ENCODE measurements at regions not wholly inside any gene's neighbourhood (a gene's known extent, or its start where the extent isn't known, plus 50 kb on each side); places are given as distances from the start of the nearest gene placed in this dataset.

- ATAC-seq (no peak), DNase-seq (no peak)
- TF ChIP-seq, protein P1, sequence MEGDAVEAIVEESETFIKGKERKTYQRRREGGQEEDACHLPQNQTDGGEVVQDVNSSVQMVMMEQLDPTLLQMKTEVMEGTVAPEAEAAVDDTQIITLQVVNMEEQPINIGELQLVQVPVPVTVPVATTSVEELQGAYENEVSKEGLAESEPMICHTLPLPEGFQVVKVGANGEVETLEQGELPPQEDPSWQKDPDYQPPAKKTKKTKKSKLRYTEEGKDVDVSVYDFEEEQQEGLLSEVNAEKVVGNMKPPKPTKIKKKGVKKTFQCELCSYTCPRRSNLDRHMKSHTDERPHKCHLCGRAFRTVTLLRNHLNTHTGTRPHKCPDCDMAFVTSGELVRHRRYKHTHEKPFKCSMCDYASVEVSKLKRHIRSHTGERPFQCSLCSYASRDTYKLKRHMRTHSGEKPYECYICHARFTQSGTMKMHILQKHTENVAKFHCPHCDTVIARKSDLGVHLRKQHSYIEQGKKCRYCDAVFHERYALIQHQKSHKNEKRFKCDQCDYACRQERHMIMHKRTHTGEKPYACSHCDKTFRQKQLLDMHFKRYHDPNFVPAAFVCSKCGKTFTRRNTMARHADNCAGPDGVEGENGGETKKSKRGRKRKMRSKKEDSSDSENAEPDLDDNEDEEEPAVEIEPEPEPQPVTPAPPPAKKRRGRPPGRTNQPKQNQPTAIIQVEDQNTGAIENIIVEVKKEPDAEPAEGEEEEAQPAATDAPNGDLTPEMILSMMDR (IDR thresholded peaks at IDR 0.05) = no peak
- H3K4me1 ChIP-seq = no peaks in the 10 kb centered on the region
- no peaks in the 10 kb centered on the region for H3K9me3 ChIP-seq
- no peaks in the 10 kb centered on the region for H3K36me3 ChIP-seq
- no peaks in the 10 kb centered on the region for H3K27me3 ChIP-seq
- intact Hi-C loops (cut with DNase I) = no loop called here
- H3K4me3 ChIP-seq = no peak overlapping the region
- H3K27ac ChIP-seq = no peak overlapping the region
Measured at GRCh38 chr2:3968736-3969135, 265.4 kb downstream of the DCDC2C start.

DNA sequence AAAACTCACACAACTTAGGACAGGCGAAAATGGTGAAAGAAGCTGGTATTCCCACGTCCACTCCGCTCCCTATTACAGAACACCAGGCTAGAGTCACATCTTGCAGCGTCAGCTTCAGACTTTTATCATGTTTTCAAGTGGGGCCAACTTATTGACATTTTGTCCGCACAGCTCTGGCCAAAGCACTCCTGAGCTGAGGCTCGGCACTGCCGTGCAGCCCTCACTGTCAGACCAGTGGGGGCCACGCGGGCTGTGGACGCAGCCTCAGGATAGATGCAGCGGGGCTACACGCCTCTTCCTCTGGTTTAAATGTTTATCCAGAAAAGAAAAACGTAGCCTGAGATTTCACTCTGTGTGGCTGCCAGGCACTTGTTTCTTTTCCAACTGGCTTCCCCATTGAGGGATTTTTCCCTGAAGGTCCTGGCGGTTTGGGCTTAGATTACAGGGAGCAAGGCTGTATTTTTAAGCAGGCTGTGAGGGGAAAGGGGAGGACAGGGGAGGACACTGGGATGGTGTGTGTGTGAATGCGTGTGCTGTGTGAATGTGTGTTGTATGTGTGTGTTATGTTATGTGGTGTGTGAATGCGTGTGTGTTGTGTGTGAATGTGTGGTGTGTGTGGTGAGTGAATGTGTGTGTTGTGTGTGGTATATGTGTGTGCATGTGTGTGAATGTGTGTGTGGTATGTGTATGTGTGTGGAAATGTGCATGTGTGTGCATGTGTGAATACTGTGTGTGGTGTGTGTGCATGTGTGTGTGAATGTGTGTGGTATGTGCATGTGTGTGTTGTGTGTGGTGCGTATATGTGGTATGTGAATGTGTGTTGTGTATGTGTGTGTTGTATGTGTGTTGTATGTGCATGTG lies 267.6 kb downstream of the DCDC2C start:
- H3K9me3 ChIP-seq = no peaks in the 10 kb centered on the region
- H3K27me3 ChIP-seq = no peaks in the 10 kb centered on the region
- H3K4me3 ChIP-seq = no peak overlapping the region
- DNase-seq (no peak), ATAC-seq (no peak)
- intact Hi-C loops (cut with DNase I) = no loop called here
- H3K27ac ChIP-seq = no peak overlapping the region
- H3K36me3 ChIP-seq = no peaks in the 10 kb centered on the region
- no peaks in the 10 kb centered on the region for H3K4me1 ChIP-seq
- TF ChIP-seq, protein P1 (IDR thresholded peaks at IDR 0.05) = no peak

DNA sequence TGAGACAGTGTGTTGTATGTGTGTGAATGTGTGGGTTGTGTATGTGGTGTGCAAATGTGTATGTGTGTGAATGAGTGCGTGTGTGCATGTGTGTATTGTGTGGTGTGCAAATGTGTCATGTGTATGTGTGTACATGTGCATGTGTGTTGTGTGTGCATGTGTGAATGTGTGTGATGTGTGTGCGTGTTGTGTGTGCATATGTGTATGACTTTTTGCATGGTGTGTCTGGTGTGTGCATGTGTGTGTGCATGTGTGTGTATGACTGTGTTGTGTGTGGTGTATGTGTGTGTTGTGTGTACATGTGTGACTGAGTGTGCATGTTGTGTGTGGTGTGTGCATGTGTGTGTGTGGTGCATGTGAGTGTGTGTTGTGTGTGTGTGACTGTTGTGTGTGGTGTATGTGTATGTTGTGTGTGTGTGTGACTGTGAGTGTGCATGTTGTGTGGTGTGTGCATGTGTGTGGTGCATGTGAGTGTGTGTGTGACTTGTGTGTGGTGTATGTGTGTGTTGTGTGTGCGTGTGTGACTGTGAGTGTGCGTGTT lies 268.3 kb downstream of the DCDC2C start:
- ATAC-seq = no peak
- no peaks in the 10 kb centered on the region for H3K9me3 ChIP-seq
- H3K4me1 ChIP-seq = no peaks in the 10 kb centered on the region
- TF ChIP-seq, protein P1 (IDR thresholded peaks at IDR 0.05) = no peak
- H3K27me3 ChIP-seq = no peaks in the 10 kb centered on the region
- no peak overlapping the region for H3K27ac ChIP-seq
- H3K4me3 ChIP-seq = no peak overlapping the region
- H3K36me3 ChIP-seq = no peaks in the 10 kb centered on the region
- intact Hi-C loops (cut with DNase I) = no loop called here
- DNase-seq = no peak

- intact Hi-C loops (cut with DNase I) = no loop called here
- Histone ChIP-seq H3K4me3 (no peak overlapping the region), H3K27ac (no peak overlapping the region), H3K4me1 (no peaks in the 10 kb centered on the region), H3K9me3 (no peaks in the 10 kb centered on the region), H3K36me3 (no peaks in the 10 kb centered on the region), H3K27me3 (no peaks in the 10 kb centered on the region)
- DNase-seq (no peak), ATAC-seq (no peak)
- TF ChIP-seq, protein P1 (IDR thresholded peaks at IDR 0.05) = no peak
Measured at GRCh38 chr2:3972377-3972776, 269.0 kb downstream of the DCDC2C start.

DNA sequence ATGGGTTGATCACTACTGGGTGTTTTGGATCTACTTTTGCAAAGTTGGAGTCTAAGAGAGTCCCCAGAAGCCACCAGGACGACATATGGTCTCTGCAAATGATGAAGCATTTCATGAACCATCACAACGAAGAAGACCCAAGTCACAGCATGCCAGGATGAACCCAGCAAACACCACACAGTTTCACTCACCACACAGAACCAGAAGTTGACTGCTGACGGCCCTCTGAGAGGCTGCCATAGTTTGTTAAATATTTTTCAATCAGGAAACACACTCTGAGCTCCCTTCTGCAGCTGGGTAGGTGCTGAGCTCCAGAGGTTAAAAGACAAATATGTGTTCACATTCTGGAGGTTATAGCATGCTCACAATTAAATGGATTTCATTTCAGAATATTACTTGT lies 271.4 kb downstream of the DCDC2C start:
- TF ChIP-seq, protein P1 (IDR thresholded peaks at IDR 0.05) = no peak
- Histone ChIP-seq H3K9me3 (peaks cover 4% of the 10 kb centered on the region), H3K4me3 (no peak overlapping the region), H3K27me3 (no peaks in the 10 kb centered on the region), H3K27ac (no peak overlapping the region), H3K4me1 (no peaks in the 10 kb centered on the region), H3K36me3 (no peaks in the 10 kb centered on the region)
- intact Hi-C loops (cut with DNase I) = no loop called here
- ATAC-seq (no peak), DNase-seq (no peak)

Data from upper lobe of right lung (tissue), 1 donor.